GM12878 (cell line): ENCODE measurements at regions not wholly inside any gene's neighbourhood (a gene's known extent, or its start where the extent isn't known, plus 50 kb on each side); places are given as distances from the start of the nearest gene placed in this dataset.

Experiments
- ATAC-seq: fragments of 200-7000 bp; cut with Tn5 transposase; 3 replicates; pipeline ENCODE4 v1.9.1; 2020; ENCODE audit warnings: mild to moderate bottlenecking, moderate library complexity
- BruUV-seq: library from RNA; stranded (reverse); fragments of 400-500 nt; replicated peaks from 2 replicates; lab custom pipeline; 2021; lab: Mats Ljungman, UMichigan
- CTCF ChIA-PET: fragments of 300-600 bp; sonication (Branson Sonifier 250); formaldehyde crosslinking; extraction: SDS; loops from one replicate; lab custom pipeline; 2021; ENCODE audit warnings: inconsistent platforms; lab: Yijun Ruan, JAX
- POLR2A ChIA-PET: fragments of 350-600 bp; formaldehyde crosslinking; extraction: SDS; loops from one replicate; lab custom pipeline; 2021; ENCODE audit warnings: inconsistent platforms; lab: Charles Lee
- RAD21 ChIA-PET: fragments of 300-600 bp; sonication (Branson Sonifier 250); formaldehyde crosslinking; loops from one replicate; lab custom pipeline; 2023; ENCODE audit warnings: antibody characterized with exemption; ENCODE audit not compliant: unreplicated experiment; lab: Charles Lee
- SMC1A ChIA-PET: fragments of 300-600 bp; sonication (Branson Sonifier 250); formaldehyde crosslinking; loops from one replicate; lab custom pipeline; 2023; ENCODE audit not compliant: unreplicated experiment, uncharacterized antibody; lab: Charles Lee
- DNase-seq: peaks from one replicate; pipeline ENCODE4 v3.0.0-alpha.2; 2011; ENCODE audit warnings: low read depth, low spot score
- FAIRE-seq: peaks from 3 replicates; lab custom pipeline; 2011; peaks lifted over from hg19 to GRCh38; lab: Jason Lieb, UNC
- H2AFZ ChIP-seq: 2 replicates; pipeline ENCODE4 v1.6.0; 2011; ENCODE audit warnings: low read depth, low read length, control low read depth; ENCODE audit not compliant: control insufficient read depth
- H3K27ac ChIP-seq: 2 replicates; pipeline ENCODE4 v1.5.1; 2011; ENCODE audit warnings: control low read depth; ENCODE audit not compliant: control insufficient read depth, insufficient read depth
- H3K27me3 ChIP-seq, 2 experiments: replicated peaks in 1 of 2; 2 replicates each; pipeline versions ENCODE4 v1.6.0 to v1.6.1; 2011; ENCODE audit warnings: low read length in 1 of 2; ENCODE audit not compliant: control insufficient read depth in 2 of 2, insufficient read depth in 2 of 2
- H3K36me3 ChIP-seq, 2 experiments: 2 replicates each; pipeline ENCODE4 v1.5.1; 2011; ENCODE audit warnings: low read length in 1 of 2; ENCODE audit not compliant: control insufficient read depth in 2 of 2, insufficient read depth in 2 of 2
- H3K4me1 ChIP-seq: 2 replicates; pipeline ENCODE4 v1.6.1; 2011; ENCODE audit warnings: mild to moderate bottlenecking, low read length, moderate library complexity, mixed read lengths; ENCODE audit not compliant: control insufficient read depth, insufficient read depth
- H3K4me2 ChIP-seq: 2 replicates; pipeline ENCODE4 v1.6.0; 2011; ENCODE audit warnings: control low read depth; ENCODE audit not compliant: control insufficient read depth, insufficient read depth
- H3K4me3 ChIP-seq: fragments of 200-600 bp; sonication (generic); 2 replicates; pipeline ENCODE4 v1.5.1; 2016
- H3K79me2 ChIP-seq: 2 replicates; pipeline ENCODE4 v1.6.0; 2011; ENCODE audit warnings: low read length; ENCODE audit not compliant: control insufficient read depth, insufficient read depth
- H3K9ac ChIP-seq: 2 replicates; pipeline ENCODE4 v1.8.0; 2011; ENCODE audit warnings: low read length, control low read depth, mixed read lengths; ENCODE audit not compliant: control insufficient read depth, insufficient read depth
- H3K9me3 ChIP-seq: replicated peaks from 3 replicates; pipeline ENCODE4 v1.5.1; 2011; ENCODE audit warnings: mild to moderate bottlenecking, low read length; ENCODE audit not compliant: control insufficient read depth, insufficient read depth
- H4K20me1 ChIP-seq: 2 replicates; pipeline ENCODE4 v1.6.0; 2011; ENCODE audit not compliant: control insufficient read depth, insufficient read depth
- BMI1 ChIP-seq: fragments of 450-650 bp; IDR thresholded peaks from 2 replicates; pipeline ENCODE4 v1.6.1; 2016; ENCODE audit warnings: mild to moderate bottlenecking, moderate library complexity, borderline replicate concordance
- DPF2 ChIP-seq: fragments of 450-650 bp; IDR thresholded peaks from 2 replicates; pipeline ENCODE4 v1.6.1; 2017; ENCODE audit warnings: mild to moderate bottlenecking
- EED ChIP-seq: sonication (generic); IDR thresholded peaks from 2 replicates; pipeline ENCODE4 v1.6.1; 2016; ENCODE audit warnings: antibody characterized with exemption, low read depth
- IKZF1 ChIP-seq: fragments of 450-650 bp; conservative IDR thresholded peaks from 2 replicates; pipeline ENCODE4 v1.6.1; 2017; ENCODE audit warnings: antibody characterized with exemption, mild to moderate bottlenecking
- MTA2 ChIP-seq: fragments of 450-650 bp; IDR thresholded peaks from 2 replicates; pipeline ENCODE4 v1.6.1; 2016; ENCODE audit warnings: low read depth, mild to moderate bottlenecking, moderate library complexity
- NRF1 ChIP-seq: conservative IDR thresholded peaks from 2 replicates; pipeline ENCODE4 v1.6.1; 2011; ENCODE audit warnings: mild to moderate bottlenecking, low read depth, low read length, improper control_type of control experiment
- ZBED1 ChIP-seq: IDR thresholded peaks from 2 replicates; pipeline ENCODE4 v1.6.1; 2016; ENCODE audit warnings: borderline replicate concordance
- WGBS: methylation state at CpG from one replicate; pipeline ENCODE4 v1.1.6; 2016; ENCODE audit warnings: low lambda C conversion rate; ENCODE audit not compliant: insufficient replicate concordance, insufficient coverage; ENCODE audit errors: missing lambda C conversion rate; 5-methylcytosine and 5-hydroxymethylcytosine counted together
- in situ Hi-C: fragments of 300-500 bp; cut with MboI; formaldehyde crosslinking; loops from 9 replicates; pipeline ENCODE4 v1.14.3; 2018; ENCODE audit warnings: mixed read lengths
- intact Hi-C: fragments of 100-400 bp; cut with micrococcal nuclease; formaldehyde crosslinking; loops from one replicate; pipeline ENCODE4 v1.14.2; 2022; ENCODE audit not compliant: unreplicated experiment
- TF ChIP-seq, protein P1 (sequence below): fragments of 450-650 bp; IDR thresholded peaks from 2 replicates; pipeline ENCODE4 v1.6.1; 2017; ENCODE audit warnings: antibody characterized with exemption, mild to moderate bottlenecking, moderate library complexity
- TF ChIP-seq, protein P2 (sequence below): fragments of 450-650 bp; IDR thresholded peaks from 2 replicates; pipeline ENCODE4 v1.6.1; 2014; ENCODE audit warnings: mild to moderate bottlenecking
- TF ChIP-seq, protein P3 (sequence below): IDR thresholded peaks from 2 replicates; pipeline ENCODE4 v1.6.1; 2011; ENCODE audit warnings: borderline replicate concordance, low read depth, mild to moderate bottlenecking, moderate library complexity, low read length; ENCODE audit not compliant: insufficient read depth, poor library complexity, severe bottlenecking

DNA sequence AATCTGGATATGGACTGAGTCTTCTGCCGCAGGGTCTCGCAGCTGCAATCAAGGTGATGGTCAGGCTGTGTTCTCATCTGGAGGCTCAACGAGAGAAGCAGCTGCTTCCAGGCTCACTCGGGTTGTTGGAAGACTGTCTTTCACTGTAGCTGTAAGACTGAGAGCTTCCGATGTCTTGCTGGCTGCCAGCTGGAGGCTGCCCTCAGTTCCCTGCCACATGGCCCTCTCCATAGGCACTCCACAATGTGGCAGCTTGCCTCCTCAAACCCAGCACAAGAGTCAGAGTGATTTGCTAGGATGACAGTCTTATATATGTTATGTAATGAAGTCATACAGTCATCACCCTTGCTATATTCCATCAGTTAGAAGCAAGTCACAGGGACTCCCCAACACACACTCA, 290.5 kb upstream of the CDYL start:
- Histone ChIP-seq H3K36me3 (no peaks in the 10 kb centered on the region), H3K9me3 (peaks cover 2% of the 10 kb centered on the region; the same call in 2 of the 3 replicates), H3K9ac (no peak overlapping the region), H3K27me3 (no peaks in the 10 kb centered on the region), H2AFZ (no peak overlapping the region), H4K20me1 (no peaks in the 10 kb centered on the region), H3K79me2 (no peaks in the 10 kb centered on the region), H3K27ac (no peak overlapping the region), H3K4me2 (no peak overlapping the region), H3K4me3 (no peak overlapping the region), H3K4me1 (no peaks in the 10 kb centered on the region)
- ChIA-PET POLR2A (no interaction called here), RAD21 (no interaction called here), CTCF (no interaction called here), SMC1A (no interaction called here)
- FAIRE-seq (no peak), DNase-seq (no peak), ATAC-seq (no peak)
- in situ Hi-C loops (no loop called here), intact Hi-C loops (no loop called here)
- 48% methylated on average over 5 of the region's 5 CpGs for WGBS
- BruUV-seq: no TSS peak
- TF ChIP-seq MTA2: no peak
- no peak for TF ChIP-seq IKZF1
- no peak for TF ChIP-seq EED
- TF ChIP-seq, protein P1, sequence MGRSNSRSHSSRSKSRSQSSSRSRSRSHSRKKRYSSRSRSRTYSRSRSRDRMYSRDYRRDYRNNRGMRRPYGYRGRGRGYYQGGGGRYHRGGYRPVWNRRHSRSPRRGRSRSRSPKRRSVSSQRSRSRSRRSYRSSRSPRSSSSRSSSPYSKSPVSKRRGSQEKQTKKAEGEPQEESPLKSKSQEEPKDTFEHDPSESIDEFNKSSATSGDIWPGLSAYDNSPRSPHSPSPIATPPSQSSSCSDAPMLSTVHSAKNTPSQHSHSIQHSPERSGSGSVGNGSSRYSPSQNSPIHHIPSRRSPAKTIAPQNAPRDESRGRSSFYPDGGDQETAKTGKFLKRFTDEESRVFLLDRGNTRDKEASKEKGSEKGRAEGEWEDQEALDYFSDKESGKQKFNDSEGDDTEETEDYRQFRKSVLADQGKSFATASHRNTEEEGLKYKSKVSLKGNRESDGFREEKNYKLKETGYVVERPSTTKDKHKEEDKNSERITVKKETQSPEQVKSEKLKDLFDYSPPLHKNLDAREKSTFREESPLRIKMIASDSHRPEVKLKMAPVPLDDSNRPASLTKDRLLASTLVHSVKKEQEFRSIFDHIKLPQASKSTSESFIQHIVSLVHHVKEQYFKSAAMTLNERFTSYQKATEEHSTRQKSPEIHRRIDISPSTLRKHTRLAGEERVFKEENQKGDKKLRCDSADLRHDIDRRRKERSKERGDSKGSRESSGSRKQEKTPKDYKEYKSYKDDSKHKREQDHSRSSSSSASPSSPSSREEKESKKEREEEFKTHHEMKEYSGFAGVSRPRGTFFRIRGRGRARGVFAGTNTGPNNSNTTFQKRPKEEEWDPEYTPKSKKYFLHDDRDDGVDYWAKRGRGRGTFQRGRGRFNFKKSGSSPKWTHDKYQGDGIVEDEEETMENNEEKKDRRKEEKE: no peak

DNA sequence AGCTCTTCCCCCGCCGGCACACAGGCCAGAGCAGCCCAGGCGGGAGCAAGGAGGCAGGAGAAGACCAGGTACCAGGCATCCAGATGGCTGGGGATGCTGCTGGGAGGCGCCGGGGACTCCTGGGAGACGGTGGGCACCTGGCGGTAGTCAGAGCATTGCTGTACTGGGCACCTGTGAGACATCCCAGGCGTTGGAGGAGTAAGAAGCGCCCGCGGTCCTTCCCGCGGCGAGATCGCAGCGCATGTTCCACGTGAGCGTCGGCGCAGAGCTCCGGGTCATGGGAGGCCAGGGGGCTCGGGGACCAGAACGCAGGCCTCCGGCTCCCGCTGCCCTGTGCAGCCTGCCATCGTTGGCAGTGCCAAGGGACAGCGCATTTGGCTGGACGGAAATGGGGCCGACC, 293.7 kb upstream of the CDYL start:
- H3K79me2 ChIP-seq: no peaks in the 10 kb centered on the region
- BruUV-seq: no TSS peak
- no peak for DNase-seq
- RAD21 ChIA-PET: no interaction called here
- H3K27ac ChIP-seq: no peak overlapping the region
- CTCF ChIA-PET: no interaction called here
- no peak for ATAC-seq
- in situ Hi-C loops (no loop called here), intact Hi-C loops (no loop called here)
- WGBS: 65% methylated on average over 17 of the region's 29 CpGs
- no peaks in the 10 kb centered on the region for H3K27me3 ChIP-seq
- no peaks in the 10 kb centered on the region for H4K20me1 ChIP-seq
- FAIRE-seq: no peak
- POLR2A ChIA-PET: no interaction called here
- SMC1A ChIA-PET: no interaction called here
- no peak overlapping the region for H2AFZ ChIP-seq
- H3K36me3 ChIP-seq: no peaks in the 10 kb centered on the region
- H3K4me1 ChIP-seq: no peaks in the 10 kb centered on the region
- TF ChIP-seq, protein P2, sequence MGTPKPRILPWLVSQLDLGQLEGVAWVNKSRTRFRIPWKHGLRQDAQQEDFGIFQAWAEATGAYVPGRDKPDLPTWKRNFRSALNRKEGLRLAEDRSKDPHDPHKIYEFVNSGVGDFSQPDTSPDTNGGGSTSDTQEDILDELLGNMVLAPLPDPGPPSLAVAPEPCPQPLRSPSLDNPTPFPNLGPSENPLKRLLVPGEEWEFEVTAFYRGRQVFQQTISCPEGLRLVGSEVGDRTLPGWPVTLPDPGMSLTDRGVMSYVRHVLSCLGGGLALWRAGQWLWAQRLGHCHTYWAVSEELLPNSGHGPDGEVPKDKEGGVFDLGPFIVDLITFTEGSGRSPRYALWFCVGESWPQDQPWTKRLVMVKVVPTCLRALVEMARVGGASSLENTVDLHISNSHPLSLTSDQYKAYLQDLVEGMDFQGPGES: no peak
- TF ChIP-seq BMI1 (no peak), ZBED1 (no peak), DPF2 (no peak), NRF1 (no peak)
- TF ChIP-seq, protein P3, sequence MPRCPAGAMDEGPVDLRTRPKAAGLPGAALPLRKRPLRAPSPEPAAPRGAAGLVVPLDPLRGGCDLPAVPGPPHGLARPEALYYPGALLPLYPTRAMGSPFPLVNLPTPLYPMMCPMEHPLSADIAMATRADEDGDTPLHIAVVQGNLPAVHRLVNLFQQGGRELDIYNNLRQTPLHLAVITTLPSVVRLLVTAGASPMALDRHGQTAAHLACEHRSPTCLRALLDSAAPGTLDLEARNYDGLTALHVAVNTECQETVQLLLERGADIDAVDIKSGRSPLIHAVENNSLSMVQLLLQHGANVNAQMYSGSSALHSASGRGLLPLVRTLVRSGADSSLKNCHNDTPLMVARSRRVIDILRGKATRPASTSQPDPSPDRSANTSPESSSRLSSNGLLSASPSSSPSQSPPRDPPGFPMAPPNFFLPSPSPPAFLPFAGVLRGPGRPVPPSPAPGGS: no peak
- TF ChIP-seq, all 136 proteins: peak for 0
- H3K9me3 ChIP-seq: no peaks in the 10 kb centered on the region; the same call in 2 of the 3 replicates
- H3K4me3 ChIP-seq: no peak overlapping the region
- no peak overlapping the region for H3K4me2 ChIP-seq
- H3K9ac ChIP-seq: no peak overlapping the region
